AG09319 (cell line): ENCODE measurements at regions not wholly inside any gene's neighbourhood (a gene's known extent, or its start where the extent isn't known, plus 50 kb on each side); places are given as distances from the start of the nearest gene placed in this dataset.
"Not testable (repeated sequence)": the region's sequence is repeated elsewhere in the genome, so short reads cannot be mapped to it uniquely, and the experiment has no call there.

Experiments
- DNase-seq: peaks from one replicate; pipeline ENCODE4 v3.0.0-alpha.2; 2010; ENCODE audit warnings: low read depth; ENCODE audit errors: extremely low read depth
- TF ChIP-seq, protein P1 (sequence below): IDR thresholded peaks from 2 replicates; pipeline ENCODE4 v1.5.1; 2011; ENCODE audit warnings: low read depth, mild to moderate bottlenecking, inconsistent platforms, low read length, moderate library complexity

GRCh38 chr13:80823472-80823871 is 482.5 kb upstream of the SPRY2 start:
- DNase-seq: no peak
- TF ChIP-seq, protein P1, sequence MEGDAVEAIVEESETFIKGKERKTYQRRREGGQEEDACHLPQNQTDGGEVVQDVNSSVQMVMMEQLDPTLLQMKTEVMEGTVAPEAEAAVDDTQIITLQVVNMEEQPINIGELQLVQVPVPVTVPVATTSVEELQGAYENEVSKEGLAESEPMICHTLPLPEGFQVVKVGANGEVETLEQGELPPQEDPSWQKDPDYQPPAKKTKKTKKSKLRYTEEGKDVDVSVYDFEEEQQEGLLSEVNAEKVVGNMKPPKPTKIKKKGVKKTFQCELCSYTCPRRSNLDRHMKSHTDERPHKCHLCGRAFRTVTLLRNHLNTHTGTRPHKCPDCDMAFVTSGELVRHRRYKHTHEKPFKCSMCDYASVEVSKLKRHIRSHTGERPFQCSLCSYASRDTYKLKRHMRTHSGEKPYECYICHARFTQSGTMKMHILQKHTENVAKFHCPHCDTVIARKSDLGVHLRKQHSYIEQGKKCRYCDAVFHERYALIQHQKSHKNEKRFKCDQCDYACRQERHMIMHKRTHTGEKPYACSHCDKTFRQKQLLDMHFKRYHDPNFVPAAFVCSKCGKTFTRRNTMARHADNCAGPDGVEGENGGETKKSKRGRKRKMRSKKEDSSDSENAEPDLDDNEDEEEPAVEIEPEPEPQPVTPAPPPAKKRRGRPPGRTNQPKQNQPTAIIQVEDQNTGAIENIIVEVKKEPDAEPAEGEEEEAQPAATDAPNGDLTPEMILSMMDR: no peak

GRCh38 chr13:80821466-80821865 is 480.5 kb upstream of the SPRY2 start:
- TF ChIP-seq, protein P1: no peak
- DNase-seq: no peak

DNA sequence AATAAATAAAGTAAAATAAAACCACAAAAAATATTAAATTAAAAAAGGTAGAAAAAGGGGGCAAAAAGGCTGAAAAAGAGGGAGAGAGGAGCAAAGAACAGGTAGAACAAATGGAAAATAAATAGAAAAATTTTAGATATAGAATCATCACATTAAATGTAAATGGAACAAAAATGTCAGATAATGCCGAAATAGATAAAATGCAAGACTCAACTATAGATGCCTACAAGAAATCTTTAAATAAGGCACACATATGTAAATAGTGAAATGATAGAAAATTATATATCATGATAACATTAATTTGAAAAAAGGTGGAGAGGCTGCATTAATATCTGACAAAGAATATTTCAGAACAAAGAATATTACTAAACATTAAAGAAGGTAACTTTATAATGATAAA is 477.1 kb upstream of the SPRY2 start:
- TF ChIP-seq, protein P1: no peak
- no peak for DNase-seq

- no peak for DNase-seq
Observed at GRCh38 chr13:80814541-80814940, 473.6 kb upstream of the SPRY2 start.

DNA sequence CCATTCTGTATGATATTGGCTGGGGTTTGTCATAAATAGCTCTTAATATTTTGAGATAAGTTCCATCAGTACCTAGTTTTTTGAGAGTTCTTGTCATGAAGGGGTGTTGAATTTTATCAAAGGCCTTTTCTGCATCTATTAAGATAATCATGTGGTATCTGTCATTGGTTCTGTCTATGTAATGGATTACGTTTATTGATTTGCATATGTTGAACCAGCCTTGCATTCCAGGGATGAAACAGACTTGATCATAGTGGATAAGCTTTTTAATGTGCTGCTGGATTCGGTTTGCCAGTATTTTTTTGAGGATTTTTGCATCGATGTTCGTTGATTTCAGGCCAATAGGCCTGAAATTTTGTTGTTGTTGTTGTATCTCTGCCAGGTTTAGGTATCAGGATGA is 469.4 kb upstream of the SPRY2 start:
- not testable (repeated sequence) for DNase-seq

More at GRCh38 chr13:80814541-80814940, 473.6 kb upstream of the SPRY2 start:
- TF ChIP-seq, protein P1: no peak

DNA sequence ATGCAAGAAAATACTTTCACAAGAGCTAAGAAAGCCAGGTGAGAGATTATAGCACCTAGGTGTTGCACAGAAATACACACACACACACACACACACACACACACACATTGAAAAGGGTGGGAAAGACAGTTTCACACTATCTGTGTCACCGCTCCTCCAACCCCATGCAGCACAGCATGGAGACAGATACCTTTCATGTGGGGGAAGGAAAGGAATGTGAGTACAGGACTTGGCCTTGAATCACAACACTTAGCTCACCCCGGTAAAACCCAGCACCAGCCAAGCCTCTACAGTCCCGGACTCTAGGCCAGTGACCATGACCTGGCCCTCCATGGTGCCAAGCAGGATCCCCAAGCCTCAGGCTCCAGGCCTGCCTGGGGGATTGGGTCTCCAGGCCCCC is 462.0 kb upstream of the SPRY2 start:
- DNase-seq: no peak
- TF ChIP-seq, protein P1: no peak

- no peak for DNase-seq
- TF ChIP-seq, protein P1: no peak
Observed at GRCh38 chr13:80798576-80799133, 457.7 kb upstream of the SPRY2 start.

DNA sequence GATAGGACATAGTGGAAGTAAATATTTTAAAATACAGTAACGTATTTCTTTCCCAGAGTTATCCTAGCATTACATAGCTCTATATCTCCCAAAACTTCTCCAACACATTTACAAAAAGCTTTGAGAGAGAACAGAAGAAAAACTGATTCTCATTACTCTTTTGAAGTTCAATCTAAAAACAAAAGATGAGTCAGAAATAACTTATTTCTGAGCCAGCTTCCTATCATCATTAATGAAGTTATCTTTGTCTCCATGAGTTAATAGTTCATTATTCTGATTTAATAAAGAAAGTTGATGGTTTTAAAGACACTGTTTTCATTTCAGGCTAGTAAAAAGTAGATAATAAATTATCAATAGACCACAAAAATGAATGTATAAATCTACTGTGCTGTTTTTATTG is 446.7 kb upstream of the SPRY2 start:
- TF ChIP-seq, protein P1: no peak
- DNase-seq: no peak
